Ureter (tissue), 1 donor: ENCODE measurements at regions not wholly inside any gene's neighbourhood (a gene's known extent, or its start where the extent isn't known, plus 50 kb on each side); places are given as distances from the start of the nearest gene placed in this dataset.
"Not testable (repeated sequence)": the region's sequence is repeated elsewhere in the genome, so short reads cannot be mapped to it uniquely, and the experiment has no call there.

ENCODE experiments used
- DNase-seq: peaks from one replicate; pipeline ENCODE4 v3.0.0-alpha.2; 2020; ENCODE audit warnings: low spot score
- donor health status: DM: yes; HTN: yes; CAD: no.

- DNase-seq, result no peak
These were observed 232.5 kb upstream of the CCNH start for GRCh38 chr5:87645224-87645623.

- no peak for DNase-seq
These were observed 228.2 kb upstream of the CCNH start for GRCh38 chr5:87640902-87641301.

GRCh38 chr5:87627363-87627762 lies 214.6 kb upstream of the CCNH start:
- DNase-seq, result no peak

DNA sequence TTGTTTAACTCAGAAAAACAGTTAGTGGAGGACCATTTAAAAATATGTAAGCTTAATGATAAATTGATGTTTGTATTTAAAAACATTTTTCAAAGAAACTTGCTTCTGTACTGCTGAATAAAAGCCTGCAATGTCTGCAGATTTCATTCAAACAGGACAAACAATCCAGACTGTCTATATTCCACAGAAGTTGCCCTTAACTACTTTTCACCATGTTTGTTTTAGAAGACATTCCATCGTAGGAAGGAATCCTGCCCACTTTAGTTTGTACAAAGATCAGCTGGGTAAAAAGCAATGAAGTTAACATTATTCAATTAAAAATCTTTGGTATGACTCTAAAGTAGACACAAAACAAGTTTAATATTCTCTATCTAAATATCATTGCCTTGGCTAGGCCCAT lies 195.7 kb upstream of the CCNH start:
- DNase-seq, result no peak

GRCh38 chr5:87605663-87606062 lies 192.9 kb upstream of the CCNH start:
- no peak for DNase-seq

- DNase-seq, result no peak
These were observed 187.0 kb upstream of the CCNH start for GRCh38 chr5:87599778-87600177.

DNA sequence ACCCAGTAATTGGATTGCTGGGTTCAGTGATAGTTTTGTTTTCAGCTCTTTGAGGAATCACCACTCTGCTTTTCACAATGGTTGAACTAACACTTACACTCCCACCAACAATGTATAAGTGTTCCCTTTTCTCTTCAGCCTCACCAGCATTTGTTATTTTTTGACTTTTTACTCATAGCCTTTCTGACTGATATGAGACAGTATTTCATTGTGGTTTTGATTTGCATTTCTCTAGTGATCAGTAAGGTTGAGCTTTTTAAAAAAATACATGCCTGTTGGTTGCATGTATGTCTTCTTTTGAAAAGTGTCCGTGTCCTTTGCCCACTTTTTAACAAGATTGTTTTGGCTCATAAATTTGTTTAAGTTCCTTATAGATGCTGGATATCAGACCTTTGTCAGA lies 185.7 kb upstream of the CCNH start:
- DNase-seq, result no peak

- no peak for DNase-seq
These were observed 181.8 kb upstream of the CCNH start for GRCh38 chr5:87594566-87594965.

GRCh38 chr5:87589587-87589986 lies 176.9 kb upstream of the CCNH start:
- no peak for DNase-seq

DNA sequence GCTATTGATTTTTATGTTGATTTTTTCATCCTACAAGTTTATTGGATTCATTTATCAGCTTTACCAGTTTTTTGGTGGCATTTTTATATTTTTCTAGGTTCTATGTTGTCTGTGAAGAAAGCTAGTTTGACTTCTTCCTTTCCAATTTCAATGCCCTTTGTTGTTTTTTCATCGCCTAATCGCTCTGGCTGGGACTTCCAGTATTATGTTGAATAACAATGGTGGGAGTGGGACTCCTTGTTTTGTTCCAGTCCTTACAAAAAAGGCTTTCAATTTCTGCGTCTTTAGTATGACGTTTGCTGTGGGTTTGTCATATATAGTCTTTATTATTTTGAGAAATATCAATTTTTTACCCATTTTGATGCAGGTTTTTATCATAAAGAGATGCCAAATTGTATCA lies 175.6 kb upstream of the CCNH start:
- DNase-seq, result no peak

DNA sequence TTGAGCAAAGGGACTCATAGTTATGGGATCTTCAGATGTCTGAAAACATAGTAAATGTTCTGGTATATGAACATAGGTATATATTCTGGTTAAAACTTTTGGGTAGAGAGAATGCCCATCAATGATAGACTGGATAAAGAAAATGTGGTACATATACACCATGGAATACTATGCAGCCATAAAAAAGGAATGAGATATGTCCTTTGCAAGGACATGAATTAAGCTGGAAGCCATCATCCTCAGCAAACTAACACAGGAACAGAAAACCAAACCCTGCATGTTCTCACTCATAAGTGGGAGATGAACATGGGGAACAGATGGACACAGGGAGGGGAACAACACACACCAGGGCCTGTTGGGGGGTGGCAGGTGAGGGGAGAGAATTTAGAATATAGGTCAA lies 171.0 kb upstream of the CCNH start:
- not testable (repeated sequence) for DNase-seq

- no peak for DNase-seq
These were observed 169.4 kb upstream of the CCNH start for GRCh38 chr5:87582149-87582548.

GRCh38 chr5:87581661-87582060 lies 168.9 kb upstream of the CCNH start:
- DNase-seq, result no peak

DNA sequence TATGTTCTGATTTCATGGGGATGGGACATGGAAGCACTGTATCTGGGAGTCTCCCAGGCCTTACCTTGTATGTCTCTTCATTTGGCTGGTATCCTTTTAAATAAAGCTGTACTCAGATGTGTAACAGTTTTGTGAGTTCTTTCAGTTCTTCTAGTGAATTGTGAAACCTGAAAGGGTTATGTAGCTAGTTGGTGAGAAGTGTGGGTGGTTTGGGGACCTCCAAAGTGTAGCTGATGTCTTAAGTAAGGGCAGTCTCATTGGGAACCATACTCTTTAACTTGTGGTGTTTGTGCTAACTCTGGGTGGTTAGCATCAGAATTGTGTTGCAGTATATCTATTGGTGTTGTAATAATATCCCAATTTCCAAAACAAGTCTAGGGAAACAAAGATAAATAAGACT lies 166.9 kb upstream of the CCNH start:
- no peak for DNase-seq

DNA sequence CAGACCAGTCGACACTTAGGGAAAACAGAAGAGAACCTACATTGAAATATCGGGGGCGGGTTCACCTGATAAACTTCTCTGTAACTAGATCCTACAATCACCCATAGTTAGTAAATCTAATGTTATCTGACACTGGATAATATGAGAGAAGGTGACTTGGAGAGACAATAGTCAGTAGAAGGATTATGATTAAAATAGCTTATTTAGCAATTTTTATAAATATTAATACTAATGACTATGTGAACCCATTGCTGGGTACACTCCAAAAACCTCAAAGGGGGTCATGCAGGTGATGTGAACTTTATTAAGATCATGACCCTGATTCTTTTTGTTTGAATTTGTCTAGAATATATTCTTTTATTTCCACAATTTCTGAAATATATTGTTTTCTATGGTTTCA lies 164.1 kb upstream of the CCNH start:
- DNase-seq, result no peak

- DNase-seq, result not testable (repeated sequence)
These were observed 163.6 kb upstream of the CCNH start for GRCh38 chr5:87576306-87576705.

DNA sequence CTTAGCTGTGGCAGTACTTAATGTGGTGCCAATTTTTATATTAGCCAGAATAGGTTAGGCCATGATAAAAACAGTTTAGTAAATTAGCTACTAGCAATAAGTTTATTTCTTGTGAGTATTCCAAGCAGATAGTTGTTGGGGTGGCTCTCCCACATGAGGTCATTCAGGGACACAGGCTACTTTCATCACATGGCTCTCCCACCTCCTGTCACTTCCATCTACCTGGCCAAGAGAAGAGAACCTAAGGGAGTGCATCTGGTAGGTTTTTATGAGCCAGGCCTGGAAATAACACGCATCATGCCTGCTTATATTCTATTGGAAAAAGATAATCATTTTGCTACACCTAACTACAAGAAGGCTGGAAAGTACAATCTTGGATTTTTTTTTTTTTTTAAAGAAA lies 161.4 kb upstream of the CCNH start:
- DNase-seq, result no peak

- no peak for DNase-seq
These were observed 159.9 kb upstream of the CCNH start for GRCh38 chr5:87572611-87573010.

DNA sequence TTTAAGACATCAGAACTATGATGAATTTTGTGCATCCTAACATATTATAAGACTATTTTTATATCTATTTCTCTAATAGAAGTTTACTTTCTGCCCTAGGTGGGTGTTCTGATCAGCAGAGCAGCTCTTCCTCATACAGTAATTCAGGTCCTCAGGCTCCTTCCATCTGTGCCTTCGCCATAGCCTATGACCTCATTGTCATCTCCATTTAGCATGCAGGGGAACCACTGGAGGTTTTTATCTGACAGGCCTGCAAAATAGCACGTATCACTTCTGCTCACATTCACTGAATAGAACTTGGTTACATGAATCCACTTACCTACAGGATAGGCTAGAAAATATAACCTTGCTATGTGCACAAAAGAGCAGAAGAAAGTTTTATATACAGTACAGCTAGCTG lies 159.4 kb upstream of the CCNH start:
- DNase-seq, result no peak

- no peak for DNase-seq
These were observed 157.6 kb upstream of the CCNH start for GRCh38 chr5:87570366-87570765.

DNA sequence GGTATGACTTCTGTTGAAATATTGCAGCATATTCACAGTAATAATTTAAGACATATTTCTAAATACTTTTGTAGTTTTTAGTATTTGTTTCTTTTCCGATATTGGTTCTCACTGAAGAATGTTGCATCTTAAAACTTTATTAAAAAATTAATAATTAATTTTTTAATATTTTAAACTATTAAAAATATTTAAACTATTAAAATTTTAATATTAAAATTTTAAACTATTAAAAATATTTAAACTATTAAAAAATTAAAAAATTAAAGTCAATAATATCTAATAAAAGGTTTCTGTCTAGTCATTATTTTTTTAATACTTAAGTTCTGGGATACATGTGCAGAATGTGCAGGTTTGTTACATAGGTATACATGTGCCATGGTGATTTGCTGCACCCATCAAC lies 149.3 kb upstream of the CCNH start:
- no peak for DNase-seq

GRCh38 chr5:87560528-87560927 lies 147.8 kb upstream of the CCNH start:
- DNase-seq, result no peak

DNA sequence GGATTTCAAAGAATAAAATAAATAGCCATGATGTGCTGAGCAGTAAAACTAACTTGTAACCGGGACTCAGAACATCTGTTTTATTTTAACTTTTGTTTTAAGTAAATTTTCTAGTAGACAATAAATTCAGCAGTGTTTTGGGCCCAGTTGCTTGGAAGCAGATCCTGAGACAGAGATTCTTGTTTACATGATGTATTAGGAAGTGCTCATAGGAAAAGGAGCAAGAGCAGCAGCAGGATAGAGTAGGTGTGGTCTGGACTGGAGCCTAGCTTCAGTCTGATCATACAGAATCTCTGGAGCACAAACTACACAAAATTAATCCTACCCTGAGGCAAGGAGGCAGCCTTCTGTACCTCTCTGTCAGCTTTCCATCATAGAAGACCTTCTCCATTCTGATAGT lies 139.2 kb upstream of the CCNH start:
- DNase-seq, result no peak

DNA sequence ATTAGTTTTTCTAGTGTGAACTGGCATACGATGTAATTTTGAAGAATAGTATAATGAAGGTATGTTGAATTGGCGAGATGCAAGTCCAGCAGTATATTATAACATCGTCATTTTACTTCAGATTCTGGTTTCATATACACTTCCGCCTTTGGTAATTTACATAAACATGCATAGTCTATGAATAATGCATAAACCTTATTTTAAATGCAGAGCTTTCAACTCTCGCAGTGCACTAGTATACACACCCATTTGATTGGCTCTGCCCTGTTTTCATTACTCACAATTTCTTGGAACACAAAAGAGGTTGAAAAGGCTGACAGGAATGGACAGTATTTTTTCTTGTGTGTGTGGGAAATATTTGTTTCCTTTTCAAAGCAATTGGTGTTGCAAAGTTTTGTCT lies 128.9 kb upstream of the CCNH start:
- DNase-seq, result no peak

DNA sequence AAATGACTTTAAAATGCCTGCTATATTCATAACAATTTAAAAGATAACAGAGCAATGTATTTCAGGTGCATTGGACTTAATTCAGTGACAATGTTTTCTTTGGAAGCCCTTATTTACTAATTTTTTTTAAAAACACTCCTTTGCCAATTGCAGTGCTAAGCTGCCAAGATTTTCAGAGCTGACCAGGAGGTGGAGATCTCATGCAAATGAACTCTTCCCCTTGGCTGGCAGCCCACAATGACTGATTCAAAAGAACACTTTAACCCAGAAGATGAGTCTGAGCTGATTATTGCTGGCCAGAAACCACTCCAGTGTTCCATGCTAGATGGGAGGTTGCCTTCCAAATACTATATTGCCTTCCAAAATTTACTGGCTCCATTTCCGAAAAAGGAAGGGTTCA lies 128.3 kb upstream of the CCNH start:
- peak; percentile 48 for DNase-seq
